ENCODE measurements at regions not wholly inside any gene's neighbourhood (a gene's known extent, or its start where the extent isn't known, plus 50 kb on each side); places are given as distances from the start of the nearest gene placed in this dataset.

DNA sequence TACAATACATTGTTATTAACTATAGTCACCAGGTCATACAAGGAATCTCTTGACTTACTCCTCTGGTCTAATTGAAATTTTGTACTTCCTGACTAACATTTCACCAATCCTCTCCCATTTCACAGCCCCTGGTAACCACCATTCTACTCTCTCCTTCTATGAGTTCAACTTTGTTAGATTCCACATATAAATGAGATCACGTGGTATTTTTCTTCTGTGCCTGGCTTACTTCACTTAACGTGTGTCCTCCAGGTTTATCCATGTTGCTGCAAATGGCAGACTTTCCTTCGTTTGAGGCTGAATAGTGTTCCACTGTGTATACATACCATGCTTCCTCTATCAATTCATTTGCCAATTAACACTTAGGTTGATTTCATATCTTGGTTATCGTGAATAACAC is 128.5 kb downstream of the CHD9NB start:
- TF ChIP-seq, protein P1, sequence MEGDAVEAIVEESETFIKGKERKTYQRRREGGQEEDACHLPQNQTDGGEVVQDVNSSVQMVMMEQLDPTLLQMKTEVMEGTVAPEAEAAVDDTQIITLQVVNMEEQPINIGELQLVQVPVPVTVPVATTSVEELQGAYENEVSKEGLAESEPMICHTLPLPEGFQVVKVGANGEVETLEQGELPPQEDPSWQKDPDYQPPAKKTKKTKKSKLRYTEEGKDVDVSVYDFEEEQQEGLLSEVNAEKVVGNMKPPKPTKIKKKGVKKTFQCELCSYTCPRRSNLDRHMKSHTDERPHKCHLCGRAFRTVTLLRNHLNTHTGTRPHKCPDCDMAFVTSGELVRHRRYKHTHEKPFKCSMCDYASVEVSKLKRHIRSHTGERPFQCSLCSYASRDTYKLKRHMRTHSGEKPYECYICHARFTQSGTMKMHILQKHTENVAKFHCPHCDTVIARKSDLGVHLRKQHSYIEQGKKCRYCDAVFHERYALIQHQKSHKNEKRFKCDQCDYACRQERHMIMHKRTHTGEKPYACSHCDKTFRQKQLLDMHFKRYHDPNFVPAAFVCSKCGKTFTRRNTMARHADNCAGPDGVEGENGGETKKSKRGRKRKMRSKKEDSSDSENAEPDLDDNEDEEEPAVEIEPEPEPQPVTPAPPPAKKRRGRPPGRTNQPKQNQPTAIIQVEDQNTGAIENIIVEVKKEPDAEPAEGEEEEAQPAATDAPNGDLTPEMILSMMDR (IDR thresholded peaks at IDR 0.05), result no peak
- TF ChIP-seq ZFX (IDR thresholded peaks at IDR 0.05; ENCODE audit: borderline replicate concordance), result no peak
